PC-9 (cell line): ENCODE measurements at regions not wholly inside any gene's neighbourhood (a gene's known extent, or its start where the extent isn't known, plus 50 kb on each side); places are given as distances from the start of the nearest gene placed in this dataset.

Experiments
- BruUV-seq: library from RNA; stranded (reverse); fragments of 400-500 nt; replicated peaks from 2 replicates; lab custom pipeline; 2021; lab: Mats Ljungman, UMichigan
- CTCF ChIA-PET: fragments of 300-600 bp; sonication (Branson Sonifier 250); formaldehyde crosslinking; loops from one replicate; lab custom pipeline; 2022; ENCODE audit warnings: antibody characterized with exemption; lab: Charles Lee
- POLR2A ChIA-PET: fragments of 300-600 bp; sonication (Branson Sonifier 250); formaldehyde crosslinking; loops from one replicate; lab custom pipeline; 2022; ENCODE audit warnings: antibody characterized with exemption; ENCODE audit not compliant: unreplicated experiment; lab: Charles Lee
- DNase-seq, 2 experiments: peaks; one replicate each; pipeline versions ENCODE4 v3.0.0 to v3.0.0-alpha.2; 2015 to 2022; ENCODE audit warnings: mixed read lengths in 1 of 2
- H2AFZ ChIP-seq: fragments of 200-600 bp; sonication (generic); 2 replicates; pipeline ENCODE4 v1.8.1; 2017; ENCODE audit warnings: antibody characterized with exemption
- H3F3A ChIP-seq: fragments of 200-600 bp; sonication (generic); 2 replicates; pipeline ENCODE4 v1.8.1; 2017; ENCODE audit warnings: antibody characterized with exemption, mild to moderate bottlenecking, low read depth; ENCODE audit not compliant: insufficient read depth
- H3K27ac ChIP-seq: fragments of 200-600 bp; sonication (generic); 2 replicates; pipeline ENCODE4 v1.6.1; 2016; ENCODE audit warnings: mixed run types
- H3K27me3 ChIP-seq: fragments of 200-600 bp; sonication (generic); 2 replicates; pipeline ENCODE4 v1.6.1; 2016; ENCODE audit warnings: low read depth, mixed run types; ENCODE audit not compliant: insufficient read depth
- H3K36me3 ChIP-seq: fragments of 200-600 bp; sonication (generic); 2 replicates; pipeline ENCODE4 v1.6.1; 2016; ENCODE audit warnings: low read depth, mixed run types
- H3K4me1 ChIP-seq: fragments of 200-600 bp; sonication (generic); replicated peaks from 2 replicates; pipeline ENCODE4 v1.6.1; 2016; ENCODE audit warnings: mixed run types; ENCODE audit not compliant: insufficient read depth
- H3K4me2 ChIP-seq: fragments of 200-600 bp; sonication (generic); 2 replicates; pipeline ENCODE4 v1.6.1; 2017; ENCODE audit warnings: mixed run types
- H3K4me3 ChIP-seq: fragments of 200-600 bp; sonication (generic); 2 replicates; pipeline ENCODE4 v1.6.1; 2016; ENCODE audit warnings: mixed run types
- H3K79me2 ChIP-seq: fragments of 200-600 bp; sonication (generic); 2 replicates; pipeline ENCODE4 v1.6.1; 2017; ENCODE audit warnings: low read depth, mixed run types
- H3K9me2 ChIP-seq: fragments of 200-600 bp; sonication (generic); 2 replicates; pipeline ENCODE4 v1.8.1; 2017; ENCODE audit warnings: mild to moderate bottlenecking; ENCODE audit not compliant: insufficient read depth
- H3K9me3 ChIP-seq: fragments of 200-600 bp; sonication (generic); 2 replicates; pipeline ENCODE4 v1.8.1; 2016; ENCODE audit warnings: low read depth; ENCODE audit not compliant: insufficient read depth
- H4K20me1 ChIP-seq: fragments of 200-600 bp; sonication (generic); 2 replicates; pipeline ENCODE4 v1.8.1; 2017; ENCODE audit not compliant: insufficient read depth
- EZH2 ChIP-seq: fragments of 200-600 bp; sonication (generic); IDR thresholded peaks from 2 replicates; pipeline ENCODE4 v1.8.0; 2017; ENCODE audit warnings: antibody characterized with exemption, low read depth
- intact Hi-C: fragments of 100-400 bp; cut with micrococcal nuclease; formaldehyde crosslinking; loops from one replicate; pipeline ENCODE4 v1.10.0; 2022; ENCODE audit not compliant: unreplicated experiment
- TF ChIP-seq, protein P1 (sequence below): fragments of 200-600 bp; sonication (generic); conservative IDR thresholded peaks from 2 replicates; pipeline ENCODE4 v1.6.1; 2017; ENCODE audit warnings: mixed run types, antibody characterized with exemption, mild to moderate bottlenecking, moderate library complexity

DNA sequence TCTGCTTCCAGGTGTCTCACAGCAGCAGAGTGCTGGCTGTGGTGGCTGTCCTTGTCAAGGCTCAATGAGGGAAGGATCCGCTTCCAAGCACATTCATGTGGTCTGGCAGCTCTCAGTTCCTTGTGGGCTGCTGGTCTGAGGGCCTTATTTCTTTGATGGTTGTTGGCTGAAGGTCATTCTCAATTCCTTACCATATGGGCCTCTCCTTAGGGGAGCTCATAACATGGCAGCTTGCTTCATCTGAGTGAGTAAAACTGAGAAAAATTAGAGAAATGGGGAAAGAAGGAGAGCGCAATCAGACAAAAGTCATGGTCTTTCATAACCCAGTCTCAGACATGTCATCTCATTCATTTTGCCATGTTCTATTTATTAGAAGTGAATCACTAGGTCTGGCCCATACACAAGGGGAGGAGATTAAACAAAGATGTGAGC, 81.7 kb upstream of the TSPAN2 start:
- Histone ChIP-seq H3K36me3 (no peaks in the 10 kb centered on the region), H3K79me2 (no peaks in the 10 kb centered on the region), H3K9me2 (no peaks in the 10 kb centered on the region), H3K27me3 (no peaks in the 10 kb centered on the region), H3K9me3 (peaks cover 19% of the 10 kb centered on the region; the same call in 1 of the 2 replicates), H4K20me1 (no peaks in the 10 kb centered on the region), H3K4me2 (no peak overlapping the region), H3K27ac (no peak overlapping the region), H2AFZ (no peak overlapping the region), H3F3A (peaks cover 33% of the 10 kb centered on the region), H3K4me3 (no peak overlapping the region), H3K4me1 (peaks cover 40% of the 10 kb centered on the region)
- DNase-seq, result no peak
- intact Hi-C loops, result no loop called here
- TF ChIP-seq, protein P1, sequence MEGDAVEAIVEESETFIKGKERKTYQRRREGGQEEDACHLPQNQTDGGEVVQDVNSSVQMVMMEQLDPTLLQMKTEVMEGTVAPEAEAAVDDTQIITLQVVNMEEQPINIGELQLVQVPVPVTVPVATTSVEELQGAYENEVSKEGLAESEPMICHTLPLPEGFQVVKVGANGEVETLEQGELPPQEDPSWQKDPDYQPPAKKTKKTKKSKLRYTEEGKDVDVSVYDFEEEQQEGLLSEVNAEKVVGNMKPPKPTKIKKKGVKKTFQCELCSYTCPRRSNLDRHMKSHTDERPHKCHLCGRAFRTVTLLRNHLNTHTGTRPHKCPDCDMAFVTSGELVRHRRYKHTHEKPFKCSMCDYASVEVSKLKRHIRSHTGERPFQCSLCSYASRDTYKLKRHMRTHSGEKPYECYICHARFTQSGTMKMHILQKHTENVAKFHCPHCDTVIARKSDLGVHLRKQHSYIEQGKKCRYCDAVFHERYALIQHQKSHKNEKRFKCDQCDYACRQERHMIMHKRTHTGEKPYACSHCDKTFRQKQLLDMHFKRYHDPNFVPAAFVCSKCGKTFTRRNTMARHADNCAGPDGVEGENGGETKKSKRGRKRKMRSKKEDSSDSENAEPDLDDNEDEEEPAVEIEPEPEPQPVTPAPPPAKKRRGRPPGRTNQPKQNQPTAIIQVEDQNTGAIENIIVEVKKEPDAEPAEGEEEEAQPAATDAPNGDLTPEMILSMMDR, result no peak
- TF ChIP-seq EZH2, result no peak
- POLR2A ChIA-PET, result no interaction called here
- BruUV-seq, result no TSS peak
- CTCF ChIA-PET, result no interaction called here

DNA sequence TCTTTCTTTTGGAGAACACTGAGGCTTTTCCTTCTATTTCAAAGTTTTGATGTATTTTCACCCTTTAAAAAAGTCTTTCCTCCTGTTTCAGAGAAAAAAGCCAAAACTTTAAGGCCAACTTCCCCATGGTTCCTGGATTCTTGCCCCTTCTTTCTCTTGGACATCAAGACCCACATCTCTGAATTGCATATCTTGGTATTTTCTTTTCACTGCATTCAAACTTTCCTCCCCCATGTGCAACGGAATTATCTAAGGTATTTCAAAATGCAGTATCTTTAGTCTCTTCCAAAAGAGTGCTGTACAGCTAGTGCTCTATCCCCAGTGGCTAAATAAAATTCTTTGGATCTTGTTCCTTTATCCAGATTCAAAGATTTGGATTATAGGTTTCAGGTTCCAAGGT, 81.1 kb upstream of the TSPAN2 start:
- BruUV-seq, result no TSS peak
- intact Hi-C loops, result no loop called here
- CTCF ChIA-PET, result no interaction called here

DNA sequence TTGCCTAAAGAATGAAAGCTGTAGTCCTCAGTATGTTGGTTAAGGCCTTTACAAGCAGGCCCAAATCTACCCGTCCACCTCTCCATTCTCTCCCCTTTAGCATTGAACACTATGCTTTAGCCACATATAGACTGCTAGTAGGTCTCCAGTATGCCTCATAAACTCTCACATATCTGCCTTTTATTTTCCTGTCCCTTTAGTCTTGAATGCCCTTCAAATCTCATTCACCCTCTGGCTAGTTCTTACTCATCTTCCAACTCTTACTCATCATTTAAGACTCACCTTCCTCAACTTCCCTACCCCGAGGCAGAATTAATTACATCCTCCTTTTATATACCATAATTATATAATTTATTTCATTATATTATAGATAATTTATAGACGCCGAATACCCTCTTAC, 78.7 kb upstream of the TSPAN2 start:
- Histone ChIP-seq H3K9me2 (no peaks in the 10 kb centered on the region), H3K4me1 (peaks cover 40% of the 10 kb centered on the region), H3K27ac (peak overlapping the region; percentile 92), H3K79me2 (no peaks in the 10 kb centered on the region), H3F3A (peaks cover 33% of the 10 kb centered on the region), H3K36me3 (0 out of 2 replicates have a peak, but pooled peaks cover 5% of the 10 kb centered on the region), H3K27me3 (no peaks in the 10 kb centered on the region), H3K9me3 (peaks cover 38% of the 10 kb centered on the region), H3K4me3 (no peak overlapping the region), H4K20me1 (no peaks in the 10 kb centered on the region), H2AFZ (no peak overlapping the region), H3K4me2 (peak overlapping the region; percentile 2)
- CTCF ChIA-PET, result no interaction called here
- BruUV-seq, result no TSS peak
- TF ChIP-seq, protein P1, result no peak
- no peak for TF ChIP-seq EZH2
- intact Hi-C loops, result loop anchor here (1.0 kb wide), 1 partner anchor 11 kb away; no protein-coding TSS in a partner anchor
- POLR2A ChIA-PET, result no interaction called here
- DNase-seq, result peak in 1 of 2 experiments; percentile 74

More for the DNA sequence above, 81.1 kb upstream of the TSPAN2 start:
- Histone ChIP-seq H3K27ac (peak overlapping the region; percentile 92; the same call in 1 of the 2 replicates), H3K27me3 (no peaks in the 10 kb centered on the region), H3F3A (peaks cover 33% of the 10 kb centered on the region), H3K36me3 (no peaks in the 10 kb centered on the region), H4K20me1 (no peaks in the 10 kb centered on the region), H3K9me2 (no peaks in the 10 kb centered on the region), H3K4me3 (no peak overlapping the region), H3K4me1 (peaks cover 40% of the 10 kb centered on the region), H3K79me2 (no peaks in the 10 kb centered on the region), H2AFZ (no peak overlapping the region), H3K4me2 (no peak overlapping the region), H3K9me3 (peaks cover 25% of the 10 kb centered on the region)
- POLR2A ChIA-PET, result no interaction called here
- DNase-seq, result no peak
- TF ChIP-seq EZH2, result no peak
- TF ChIP-seq, protein P1, result no peak
